ENCODE measurements at regions not wholly inside any gene's neighbourhood (a gene's known extent, or its start where the extent isn't known, plus 50 kb on each side); places are given as distances from the start of the nearest gene placed in this dataset.
"Not testable (repeated sequence)": the region's sequence is repeated elsewhere in the genome, so short reads cannot be mapped to it uniquely, and the experiment has no call there.

DNA sequence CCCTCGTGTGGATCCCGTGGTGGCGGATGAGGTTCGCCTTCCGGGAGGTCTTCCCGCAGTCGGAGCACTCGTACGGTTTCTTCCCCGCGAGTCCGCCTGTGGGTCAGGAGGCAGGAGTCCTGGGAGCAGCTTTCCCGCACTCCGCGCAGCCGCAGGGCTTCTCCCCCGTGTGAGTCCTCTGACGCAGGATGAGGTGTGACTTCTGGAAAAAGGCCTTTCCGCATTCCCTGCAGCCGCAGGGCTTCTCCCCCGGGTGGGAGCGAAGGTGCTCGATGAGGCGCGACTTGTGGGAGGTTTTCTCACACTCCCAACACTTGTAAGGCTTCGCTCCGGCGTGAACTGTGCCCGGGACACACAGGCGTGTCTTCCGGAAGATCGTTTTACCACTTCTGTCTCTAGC lies 68.8 kb upstream of the WIPI2 start:
- not testable (repeated sequence) for DNase-seq

DNA sequence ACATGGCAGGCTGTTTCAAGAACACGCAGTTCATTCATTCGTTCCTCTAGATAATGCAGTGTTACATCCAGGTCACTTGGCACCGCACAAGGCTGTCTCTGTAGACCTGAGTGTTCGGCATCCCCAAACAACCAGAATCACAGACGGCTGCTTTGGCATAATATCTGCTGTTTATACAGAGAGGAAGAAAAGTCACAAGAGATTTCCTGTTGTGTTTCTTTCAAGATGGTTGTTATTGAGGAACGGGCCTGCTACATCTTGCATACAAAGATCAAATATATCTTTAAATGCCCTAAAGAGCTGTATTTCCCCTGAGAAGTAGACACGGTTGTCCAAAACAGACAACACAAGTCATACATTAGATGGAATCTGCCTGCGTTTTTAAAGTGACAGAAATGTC lies 58.8 kb upstream of the WIPI2 start:
- DNase-seq, result peak in 1 of 2 donors; percentile 24

DNA sequence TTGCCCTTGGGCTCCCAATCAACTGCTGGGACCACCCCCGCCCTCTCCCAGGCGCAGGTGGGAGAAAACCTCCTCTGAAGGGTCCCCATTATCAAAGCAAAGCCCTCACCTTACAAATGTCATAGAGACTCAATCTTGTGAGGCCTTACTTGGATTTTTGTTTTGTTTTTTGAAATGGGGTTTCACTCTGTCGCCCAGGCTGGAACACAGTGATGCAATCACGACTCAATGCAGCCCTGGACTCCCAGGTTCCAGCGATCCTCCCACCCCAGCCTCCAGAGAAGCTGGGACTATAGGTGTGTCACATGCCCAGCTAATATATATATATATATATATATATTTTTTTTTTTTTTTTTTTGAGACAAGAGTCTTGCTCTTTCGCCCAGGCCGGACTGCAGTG lies 57.5 kb upstream of the WIPI2 start:
- no peak for DNase-seq

DNA sequence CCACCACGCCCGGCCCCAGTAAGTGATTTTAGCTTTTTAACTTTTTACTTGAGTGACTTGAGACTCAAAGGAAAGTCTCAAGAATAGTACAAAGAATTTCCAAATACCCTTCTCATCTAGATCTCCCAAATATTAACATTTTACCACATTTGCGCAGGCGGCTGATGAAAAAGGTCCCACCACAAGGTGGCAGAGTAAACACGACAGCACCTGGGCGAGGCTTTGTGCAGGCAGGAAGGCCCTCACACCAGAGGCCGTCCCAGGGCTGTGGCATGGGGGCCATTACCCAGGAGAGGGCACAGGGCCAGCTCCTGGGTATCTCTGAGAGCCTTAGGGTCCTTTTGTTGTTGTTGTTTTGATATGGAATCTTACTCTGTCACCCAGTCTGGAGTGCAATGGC lies 50.0 kb upstream of the WIPI2 start:
- DNase-seq, result peak; percentile 27 to 39
